Fibroblast of lung (primary cell): ENCODE measurements at regions not wholly inside any gene's neighbourhood (a gene's known extent, or its start where the extent isn't known, plus 50 kb on each side); places are given as distances from the start of the nearest gene placed in this dataset.

Experiments
- EZH2 ChIP-seq: IDR thresholded peaks from 2 replicates; pipeline ENCODE4 v1.5.1; 2012; ENCODE audit warnings: low read length, control low read depth, mild to moderate bottlenecking; ENCODE audit errors: missing control alignments
- TF ChIP-seq, protein P1 (sequence below), 2 donors: IDR thresholded peaks in 1 of 2; conservative IDR thresholded peaks in 1 of 2; 1 replicate in 1 of 2; 2 replicates in 1 of 2; pipeline ENCODE4 v1.5.1; 2011 to 2012; ENCODE audit warnings: low read length in 2 of 2, control low read depth in 1 of 2, inconsistent platforms in 1 of 2, low read depth in 1 of 2, mild to moderate bottlenecking in 1 of 2

DNA sequence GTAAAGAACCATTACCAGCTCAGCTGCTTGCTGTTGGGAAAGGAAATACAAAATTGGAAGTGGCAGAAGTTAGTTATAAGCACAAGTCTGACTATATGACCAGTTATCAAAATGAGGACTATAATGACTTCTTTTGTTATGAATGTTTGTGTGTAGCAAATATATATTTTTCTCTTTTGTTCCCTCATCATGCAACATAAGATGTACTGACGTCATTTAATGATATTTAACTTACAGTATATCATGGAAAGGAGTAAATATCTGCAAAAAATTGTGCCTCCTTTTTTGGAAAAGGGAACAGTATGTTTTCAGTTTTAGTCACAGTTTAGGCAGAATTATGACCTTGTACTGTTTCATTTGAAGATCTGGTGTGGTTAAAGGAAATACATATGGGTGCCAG lies 356.3 kb upstream of the SLITRK5 start:
- TF ChIP-seq, protein P1, sequence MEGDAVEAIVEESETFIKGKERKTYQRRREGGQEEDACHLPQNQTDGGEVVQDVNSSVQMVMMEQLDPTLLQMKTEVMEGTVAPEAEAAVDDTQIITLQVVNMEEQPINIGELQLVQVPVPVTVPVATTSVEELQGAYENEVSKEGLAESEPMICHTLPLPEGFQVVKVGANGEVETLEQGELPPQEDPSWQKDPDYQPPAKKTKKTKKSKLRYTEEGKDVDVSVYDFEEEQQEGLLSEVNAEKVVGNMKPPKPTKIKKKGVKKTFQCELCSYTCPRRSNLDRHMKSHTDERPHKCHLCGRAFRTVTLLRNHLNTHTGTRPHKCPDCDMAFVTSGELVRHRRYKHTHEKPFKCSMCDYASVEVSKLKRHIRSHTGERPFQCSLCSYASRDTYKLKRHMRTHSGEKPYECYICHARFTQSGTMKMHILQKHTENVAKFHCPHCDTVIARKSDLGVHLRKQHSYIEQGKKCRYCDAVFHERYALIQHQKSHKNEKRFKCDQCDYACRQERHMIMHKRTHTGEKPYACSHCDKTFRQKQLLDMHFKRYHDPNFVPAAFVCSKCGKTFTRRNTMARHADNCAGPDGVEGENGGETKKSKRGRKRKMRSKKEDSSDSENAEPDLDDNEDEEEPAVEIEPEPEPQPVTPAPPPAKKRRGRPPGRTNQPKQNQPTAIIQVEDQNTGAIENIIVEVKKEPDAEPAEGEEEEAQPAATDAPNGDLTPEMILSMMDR (conservative IDR thresholded peaks at IDR 0.05 in 1 of 2, IDR thresholded peaks at IDR 0.05 in 1 of 2; ENCODE audit: low read depth in 1 of 2, low read length in 2 of 2) = no peak
- no peak for TF ChIP-seq EZH2
